ENCODE measurements at regions not wholly inside any gene's neighbourhood (a gene's known extent, or its start where the extent isn't known, plus 50 kb on each side); places are given as distances from the start of the nearest gene placed in this dataset.

- no peak overlapping the region for H3K27ac ChIP-seq (replicated peaks)
- H3K4me3 ChIP-seq: no peak overlapping the region
- TF ChIP-seq CTCF (IDR thresholded peaks at IDR 0.05; ENCODE audit: borderline replicate concordance): no peak
- DNase-seq: no peak
- intact Hi-C loops (cut with micrococcal nuclease): no loop called here
- H3K9me3 ChIP-seq (replicated peaks): peaks cover 5% of the 10 kb centered on the region
- no peaks in the 10 kb centered on the region for H3K36me3 ChIP-seq
- no peaks in the 10 kb centered on the region for H3K4me1 ChIP-seq
- peaks cover 10% of the 10 kb centered on the region for H3K27me3 ChIP-seq (ENCODE audit: low read depth)
Observed at GRCh38 chr11:93933230-93933629, 82.8 kb upstream of the VSTM5 start.

DNA sequence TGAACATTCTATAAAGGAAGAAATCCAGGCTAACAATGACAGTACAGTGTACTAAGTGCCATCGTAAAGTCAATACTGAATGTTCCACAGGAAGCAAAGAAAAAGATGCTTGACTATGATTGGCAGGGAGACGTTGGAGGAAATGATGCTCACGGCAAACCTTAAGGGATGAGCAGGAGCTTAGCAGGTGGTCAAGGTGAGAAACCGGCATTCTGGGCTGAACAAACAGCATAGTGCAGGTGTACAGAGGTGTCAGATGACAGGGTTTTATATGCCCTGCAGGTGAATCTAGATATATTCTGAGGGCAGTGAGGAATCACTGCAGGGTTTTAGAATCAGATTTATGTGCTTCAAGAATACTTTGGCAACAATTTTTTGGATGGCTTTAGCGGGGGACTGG lies 85.3 kb upstream of the HEPHL1 start:
- H3K27me3 ChIP-seq (ENCODE audit: low read depth): peaks cover 29% of the 10 kb centered on the region
- H3K36me3 ChIP-seq: no peaks in the 10 kb centered on the region
- H3K9me3 ChIP-seq (replicated peaks): no peaks in the 10 kb centered on the region
- intact Hi-C loops (cut with micrococcal nuclease): no loop called here
- no peak overlapping the region for H3K4me3 ChIP-seq
- TF ChIP-seq CTCF (IDR thresholded peaks at IDR 0.05; ENCODE audit: borderline replicate concordance): no peak
- H3K27ac ChIP-seq (replicated peaks): no peak overlapping the region
- no peaks in the 10 kb centered on the region for H3K4me1 ChIP-seq
- DNase-seq: no peak

GRCh38 chr11:93936460-93936859 lies 84.7 kb upstream of the HEPHL1 start:
- DNase-seq: no peak
- intact Hi-C loops (cut with micrococcal nuclease): no loop called here
- Histone ChIP-seq H3K9me3 (replicated peaks) (no peaks in the 10 kb centered on the region), H3K4me3 (no peak overlapping the region), H3K27me3 (ENCODE audit: low read depth) (peaks cover 29% of the 10 kb centered on the region), H3K4me1 (no peaks in the 10 kb centered on the region), H3K27ac (replicated peaks) (no peak overlapping the region), H3K36me3 (no peaks in the 10 kb centered on the region)
- TF ChIP-seq CTCF (IDR thresholded peaks at IDR 0.05; ENCODE audit: borderline replicate concordance): no peak

DNA sequence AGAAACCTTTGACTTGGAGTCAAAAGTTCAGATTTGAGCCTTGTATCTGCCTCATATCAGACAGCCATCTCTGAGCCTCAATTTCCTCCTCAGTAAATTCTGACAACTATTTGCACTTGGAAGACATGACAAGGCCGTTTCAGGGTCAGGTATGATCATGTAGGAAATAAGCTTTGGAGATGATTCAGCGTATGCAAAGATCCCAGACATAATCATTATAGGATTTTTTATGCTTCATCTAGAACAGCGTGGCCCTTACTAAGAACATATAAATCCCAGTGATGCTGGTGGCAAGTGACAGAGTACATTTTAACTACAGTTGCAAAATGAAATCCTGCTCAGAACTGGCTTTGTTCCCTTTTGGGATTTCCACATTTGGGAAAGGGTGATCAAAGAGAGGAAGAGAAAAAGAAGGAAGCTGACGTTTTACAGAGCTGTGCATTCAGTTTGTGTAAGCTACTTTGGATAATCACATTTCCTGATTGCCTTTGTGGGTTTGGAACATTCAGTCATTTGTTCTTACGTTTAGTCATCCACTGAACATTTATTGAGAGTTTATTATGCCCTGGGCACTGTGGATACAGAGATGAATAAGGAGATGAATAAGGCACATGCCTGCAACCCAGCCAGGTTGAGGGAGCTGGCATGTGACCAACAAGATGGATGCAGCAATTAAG lies 81.9 kb upstream of the HEPHL1 start:
- Histone ChIP-seq H3K4me1 (no peaks in the 10 kb centered on the region), H3K4me3 (no peak overlapping the region), H3K9me3 (replicated peaks) (no peaks in the 10 kb centered on the region), H3K36me3 (no peaks in the 10 kb centered on the region), H3K27me3 (ENCODE audit: low read depth) (peaks cover 34% of the 10 kb centered on the region), H3K27ac (replicated peaks) (no peak overlapping the region)
- no peak for TF ChIP-seq CTCF (IDR thresholded peaks at IDR 0.05; ENCODE audit: borderline replicate concordance)
- no peak for DNase-seq
- intact Hi-C loops (cut with micrococcal nuclease): no loop called here

DNA sequence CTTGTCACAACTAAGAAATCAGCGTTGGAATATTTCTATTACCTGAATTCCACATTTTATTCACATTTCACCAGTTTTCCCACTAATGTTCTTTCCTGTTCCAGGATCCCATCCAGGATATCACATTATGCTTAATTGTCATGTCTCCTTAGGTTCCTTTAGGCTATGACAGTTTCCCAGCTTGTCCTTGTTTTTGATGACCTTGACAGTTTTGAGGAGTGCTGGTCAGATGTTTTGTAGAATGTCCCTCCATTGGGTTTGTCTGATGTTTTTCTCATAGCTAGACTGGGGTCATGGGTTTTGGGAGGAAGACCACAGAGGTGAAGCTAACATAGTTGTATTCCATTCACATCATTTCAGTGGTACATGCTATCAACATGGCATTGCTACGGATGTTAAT lies 80.8 kb upstream of the HEPHL1 start:
- Histone ChIP-seq H3K27ac (replicated peaks) (no peak overlapping the region), H3K4me1 (no peaks in the 10 kb centered on the region), H3K9me3 (replicated peaks) (no peaks in the 10 kb centered on the region), H3K36me3 (no peaks in the 10 kb centered on the region), H3K27me3 (ENCODE audit: low read depth) (peaks cover 34% of the 10 kb centered on the region), H3K4me3 (no peak overlapping the region)
- TF ChIP-seq CTCF (IDR thresholded peaks at IDR 0.05; ENCODE audit: borderline replicate concordance): no peak
- no peak for DNase-seq
- intact Hi-C loops (cut with micrococcal nuclease): no loop called here

Measured in left ventricle myocardium inferior (tissue), 1 donor.